ENCODE measurements at regions not wholly inside any gene's neighbourhood (a gene's known extent, or its start where the extent isn't known, plus 50 kb on each side); places are given as distances from the start of the nearest gene placed in this dataset.
"Not testable (repeated sequence)": the region's sequence is repeated elsewhere in the genome, so short reads cannot be mapped to it uniquely, and the experiment has no call there.

DNA sequence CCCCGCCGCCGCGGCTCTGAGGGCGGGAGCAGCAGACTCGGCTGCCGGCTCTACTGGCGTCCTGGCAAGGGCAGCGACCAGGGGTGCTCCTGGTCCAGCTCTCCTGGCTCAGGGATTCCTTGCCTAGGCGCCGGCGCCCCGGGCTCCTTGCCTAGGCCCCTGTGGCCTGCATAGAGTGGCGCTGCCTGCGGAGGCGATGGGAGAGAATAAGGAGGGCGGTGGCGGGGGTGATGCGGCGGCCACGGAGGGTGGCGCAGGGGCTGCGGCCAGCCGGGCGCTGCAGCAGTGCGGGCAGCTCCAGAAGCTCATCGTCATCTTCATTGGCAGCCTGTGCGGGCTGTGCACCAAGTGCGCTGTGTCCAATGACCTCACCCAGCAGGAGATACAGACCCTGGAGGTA, 136.6 kb upstream of the TP53TG3D start:
- not testable (repeated sequence) for DNase-seq

GRCh38 chr16:32120372-32120771, 132.7 kb upstream of the TP53TG3D start:
- not testable (repeated sequence) for DNase-seq

DNA sequence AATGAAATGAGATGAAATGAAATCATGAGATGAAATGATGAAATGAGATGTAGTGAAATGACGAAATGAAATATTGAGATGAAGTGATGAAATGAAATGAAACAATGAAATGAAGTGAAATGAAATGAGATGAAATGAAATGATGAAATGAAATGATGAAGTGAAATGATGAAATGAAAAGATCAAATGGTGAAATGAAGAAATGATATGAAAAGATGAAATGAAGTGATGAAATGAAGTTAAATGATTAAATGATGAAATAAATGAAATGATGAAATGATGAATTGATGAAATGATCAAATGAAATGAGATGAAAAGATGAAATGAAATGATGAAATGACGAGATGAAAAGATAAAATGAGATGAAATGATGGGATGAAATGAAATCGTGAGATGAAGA, 132.3 kb upstream of the TP53TG3D start:
- DNase-seq, result not testable (repeated sequence)

- not testable (repeated sequence) for DNase-seq
Measured at GRCh38 chr16:32121273-32121900, 131.7 kb upstream of the TP53TG3D start.

DNA sequence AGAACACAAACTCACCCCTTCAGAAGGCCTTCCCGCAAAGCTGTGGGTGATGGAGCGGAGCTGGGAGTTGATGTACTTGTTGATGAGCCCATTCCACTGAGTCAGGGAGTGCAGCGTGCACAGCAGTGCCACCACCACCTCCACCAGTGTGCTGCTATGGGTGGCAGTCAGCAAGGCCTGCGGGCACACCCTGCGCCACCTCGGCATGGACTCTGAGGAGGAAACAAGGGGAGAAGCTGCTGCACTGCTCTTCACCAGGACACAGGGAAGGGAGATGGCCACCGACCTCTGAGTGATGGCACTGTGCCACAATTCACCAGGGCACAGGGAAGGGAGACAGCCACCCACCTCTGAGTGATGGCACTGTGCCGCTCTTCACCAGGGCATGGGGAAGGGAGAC, 100.7 kb upstream of the TP53TG3D start:
- not testable (repeated sequence) for DNase-seq

GRCh38 chr16:32187918-32188669, 65.0 kb upstream of the TP53TG3D start:
- DNase-seq, result not testable (repeated sequence)

- not testable (repeated sequence) for DNase-seq
Measured at GRCh38 chr16:32202585-32202984, 50.5 kb upstream of the TP53TG3D start.

All from NCI-H146 (cell line).